Dedifferentiated amniotic fluid mesenchymal stem cell (primary cell): ENCODE measurements at regions not wholly inside any gene's neighbourhood (a gene's known extent, or its start where the extent isn't known, plus 50 kb on each side); places are given as distances from the start of the nearest gene placed in this dataset.
"Not testable (repeated sequence)": the region's sequence is repeated elsewhere in the genome, so short reads cannot be mapped to it uniquely, and the experiment has no call there.

Source experiments
- DNase-seq: peaks from one replicate; pipeline ENCODE4 v3.0.0-alpha.2; 2016; ENCODE audit errors: extremely low spot score

DNA sequence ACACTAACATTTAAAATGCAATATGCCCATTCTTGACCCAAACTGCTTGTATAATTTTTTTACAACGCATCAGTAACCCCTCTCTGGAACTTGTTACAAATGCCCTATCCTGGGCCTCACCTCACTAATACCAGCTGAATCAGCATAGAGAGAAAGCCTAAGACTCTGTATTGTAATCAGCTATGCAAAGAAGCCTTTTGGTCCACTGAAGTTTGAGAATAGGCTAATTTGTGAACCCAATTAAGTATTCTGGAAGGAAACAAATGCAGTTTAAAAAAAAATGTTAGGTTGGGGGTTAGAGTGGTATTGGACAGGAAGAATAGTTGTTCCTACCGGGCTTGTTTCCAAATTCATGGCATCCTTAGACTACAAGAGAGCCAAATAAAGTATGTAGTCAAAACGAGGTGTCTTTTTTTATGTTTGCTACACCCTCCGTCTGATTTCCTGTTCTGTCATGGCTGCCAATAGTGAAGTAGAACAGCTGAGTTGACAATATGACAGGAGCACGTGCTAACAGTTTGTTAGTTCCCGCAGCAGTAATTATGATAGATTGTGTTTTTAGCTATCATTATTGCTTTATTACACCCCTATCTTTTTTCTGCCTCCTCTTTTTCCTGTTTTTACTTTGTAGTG, 1048.7 kb upstream of the NUDT12 start:
- no peak for DNase-seq

DNA sequence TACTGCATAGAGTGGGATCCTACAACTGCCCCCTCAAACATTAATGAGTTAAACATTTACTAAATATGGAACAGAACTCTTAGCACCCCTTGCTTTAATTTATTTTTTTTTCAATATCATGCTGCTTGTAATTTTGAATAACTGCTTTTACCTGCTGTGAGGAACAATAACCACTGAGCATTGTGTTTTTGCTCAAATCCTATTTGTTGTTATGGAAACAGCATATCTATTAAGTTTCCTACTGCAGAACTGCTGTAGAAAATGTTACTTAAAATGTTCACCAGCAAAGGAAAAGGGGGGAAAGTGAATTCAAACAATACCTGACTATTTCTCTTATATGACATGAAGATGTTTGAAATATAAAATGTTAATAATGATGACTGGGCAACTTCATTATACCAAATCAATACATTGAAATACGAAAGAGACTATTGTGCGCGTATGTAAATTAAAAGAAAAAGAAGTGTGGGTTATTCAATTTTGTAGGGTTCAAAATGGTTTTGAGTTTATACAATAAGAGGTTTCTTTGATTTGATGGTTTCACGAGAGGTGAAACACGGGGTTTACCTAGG, 1043.8 kb upstream of the NUDT12 start:
- no peak for DNase-seq

DNA sequence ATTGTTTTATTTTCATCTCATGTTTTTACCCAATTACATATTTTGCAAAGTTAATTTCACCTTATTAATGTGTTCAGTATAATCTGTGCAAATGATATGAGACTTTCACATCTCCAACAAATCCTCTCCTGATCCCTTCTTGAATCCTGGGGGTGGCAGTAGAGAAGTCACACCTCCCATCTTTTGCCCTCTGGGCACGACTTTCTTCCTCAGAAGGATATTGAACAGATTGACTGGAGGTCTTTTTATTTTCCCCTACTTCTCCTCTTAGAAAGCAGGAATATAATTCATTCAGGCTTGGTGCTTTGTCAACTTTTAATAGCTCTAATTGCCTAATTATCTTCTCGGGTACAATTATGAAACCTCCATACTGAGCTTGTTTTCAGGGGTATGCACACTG, 1037.1 kb upstream of the NUDT12 start:
- DNase-seq, result no peak

DNA sequence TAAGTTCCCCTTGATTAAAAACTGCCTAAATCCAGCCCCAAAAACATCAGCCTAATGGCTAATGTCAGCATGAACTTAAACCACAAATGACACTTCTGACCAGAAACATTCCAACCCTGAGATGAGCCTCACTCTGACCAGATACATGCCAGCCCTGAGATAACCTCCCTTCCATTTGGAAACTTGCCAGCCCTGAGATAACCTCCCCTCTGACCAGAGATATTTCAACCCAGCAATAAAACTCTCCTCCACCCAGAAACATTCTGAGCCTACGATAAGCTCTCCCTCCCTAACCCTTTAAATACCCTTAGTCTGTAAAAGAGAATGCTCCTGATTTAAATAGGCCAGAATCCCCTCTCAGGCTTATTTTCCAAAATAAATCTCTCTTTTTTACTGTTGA, 1035.7 kb upstream of the NUDT12 start:
- DNase-seq, result no peak

DNA sequence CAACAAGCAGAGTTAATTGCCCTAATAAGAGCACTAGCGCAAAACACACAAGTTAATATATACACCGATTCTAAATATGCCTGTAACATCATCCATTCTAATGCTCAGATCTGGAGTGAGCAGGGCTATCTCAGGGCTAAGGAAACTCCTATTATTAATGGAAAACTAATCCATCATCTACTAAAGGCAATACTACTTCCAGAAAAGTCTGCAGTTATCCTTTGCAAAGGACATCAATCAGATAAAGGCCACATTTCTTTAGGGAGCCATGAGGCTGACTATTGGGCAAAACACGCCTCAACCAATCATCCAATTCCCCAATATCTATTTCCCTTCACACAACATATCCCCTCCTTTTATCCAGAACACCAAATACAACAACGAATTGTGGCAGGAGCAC, 1032.3 kb upstream of the NUDT12 start:
- DNase-seq, result no peak

DNA sequence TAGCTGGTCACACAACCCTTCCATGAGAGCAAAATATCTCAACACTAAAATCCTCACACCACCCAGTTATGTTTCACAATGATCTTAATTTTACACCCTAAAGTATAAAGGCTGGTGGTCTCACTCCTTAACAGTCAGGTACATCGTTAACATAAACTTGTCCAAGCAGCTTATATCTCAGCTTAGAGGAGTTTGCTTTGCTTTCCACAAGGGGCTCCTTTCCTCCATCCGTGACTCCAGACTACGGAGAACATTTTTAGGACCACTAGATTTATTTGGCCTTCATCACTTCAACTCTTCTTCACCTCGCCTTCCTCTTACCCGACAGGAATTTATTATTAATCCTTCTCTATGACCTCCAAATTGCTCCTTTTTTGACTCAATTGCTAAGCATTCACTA, 1014.1 kb upstream of the NUDT12 start:
- DNase-seq, result no peak

DNA sequence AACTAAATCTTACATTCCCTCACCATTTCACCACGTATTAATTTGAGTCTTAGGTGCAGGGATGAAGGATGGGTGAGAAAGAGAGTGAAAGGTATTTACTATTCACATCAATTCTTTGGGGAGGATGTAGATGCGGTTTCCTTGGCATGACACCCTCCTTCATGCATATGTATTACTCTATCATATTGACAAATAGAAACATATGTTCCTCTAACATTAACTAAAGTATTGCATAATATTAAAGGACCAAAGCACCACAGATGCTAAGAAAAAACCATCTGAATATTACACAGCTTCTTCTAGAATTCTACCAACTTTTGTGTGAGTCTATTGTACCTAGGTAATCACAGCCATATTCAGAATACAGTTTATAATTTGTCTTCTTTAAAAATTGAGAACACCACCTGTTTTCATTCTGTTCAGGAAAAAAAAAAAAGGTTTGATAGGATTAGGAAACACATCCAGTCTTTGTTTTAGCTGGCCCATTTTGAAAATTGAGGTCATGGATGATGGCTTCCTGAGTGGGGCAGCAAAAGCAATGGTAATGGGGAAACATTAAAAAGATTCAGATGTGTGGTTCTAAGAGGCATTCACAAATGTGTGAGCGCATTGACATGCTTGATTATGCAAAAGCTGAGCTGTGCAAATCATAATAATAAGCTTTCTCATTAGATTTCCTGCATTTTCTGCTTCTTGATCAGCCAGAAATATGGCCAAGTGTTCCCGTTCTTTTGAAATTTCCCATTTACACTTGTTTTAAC, 1011.5 kb upstream of the NUDT12 start:
- DNase-seq, result no peak

DNA sequence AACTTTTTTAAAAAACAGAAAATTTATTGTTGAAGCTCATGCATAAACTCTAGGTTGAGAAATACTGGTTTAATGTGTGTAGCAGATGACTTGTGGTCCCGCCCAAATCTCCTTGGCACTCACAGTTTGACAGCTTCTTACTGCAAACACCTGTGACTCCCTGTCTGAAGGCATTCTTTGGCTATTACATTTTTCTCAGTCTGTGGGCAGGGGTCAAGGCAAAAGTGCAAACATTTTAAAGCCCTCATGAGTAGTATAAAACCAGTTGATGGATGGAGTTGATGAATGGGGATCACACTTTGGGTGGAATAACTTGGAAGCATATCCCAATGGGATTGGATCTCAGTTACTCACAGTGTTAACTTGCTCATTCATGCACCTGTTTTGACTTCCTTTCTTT, 1007.0 kb upstream of the NUDT12 start:
- DNase-seq, result no peak

DNA sequence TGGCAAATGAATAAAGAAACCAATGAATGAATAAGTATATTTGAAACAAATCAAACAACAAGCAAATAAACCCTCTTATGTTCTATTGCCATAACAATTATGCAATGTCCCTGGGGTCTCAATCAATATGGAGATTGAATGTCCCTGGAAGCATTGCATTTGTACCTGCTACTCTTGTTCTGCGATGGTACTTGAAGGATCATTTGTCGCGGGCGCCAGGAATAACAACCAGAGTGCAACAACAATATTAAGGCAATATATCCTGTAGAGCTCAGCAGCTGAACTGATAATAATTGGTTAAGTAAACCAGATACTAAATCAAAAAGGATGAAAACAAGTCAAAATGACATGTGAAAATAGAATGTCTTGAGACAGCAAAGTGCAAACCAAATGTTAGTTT, 1001.9 kb upstream of the NUDT12 start:
- DNase-seq, result no peak

DNA sequence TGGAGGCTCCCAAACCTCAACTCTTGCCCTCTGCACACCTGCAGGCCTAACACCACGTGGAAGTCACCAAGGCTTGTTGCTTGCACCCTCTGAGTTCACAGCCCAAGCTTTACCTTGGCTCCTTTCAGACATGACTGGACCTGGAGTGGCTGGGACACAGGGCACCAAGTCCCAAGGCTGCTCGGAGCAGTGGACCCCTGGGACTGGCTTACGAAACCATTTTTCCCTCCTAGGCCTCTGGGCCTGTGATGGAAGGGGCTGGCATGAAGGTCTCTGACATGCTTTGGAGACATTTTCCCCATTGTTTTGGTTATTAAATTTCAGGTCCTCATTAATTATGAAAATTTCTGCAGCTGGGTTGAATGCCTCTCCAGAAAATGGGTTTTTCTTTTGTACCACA, 994.4 kb upstream of the NUDT12 start:
- no peak for DNase-seq

DNA sequence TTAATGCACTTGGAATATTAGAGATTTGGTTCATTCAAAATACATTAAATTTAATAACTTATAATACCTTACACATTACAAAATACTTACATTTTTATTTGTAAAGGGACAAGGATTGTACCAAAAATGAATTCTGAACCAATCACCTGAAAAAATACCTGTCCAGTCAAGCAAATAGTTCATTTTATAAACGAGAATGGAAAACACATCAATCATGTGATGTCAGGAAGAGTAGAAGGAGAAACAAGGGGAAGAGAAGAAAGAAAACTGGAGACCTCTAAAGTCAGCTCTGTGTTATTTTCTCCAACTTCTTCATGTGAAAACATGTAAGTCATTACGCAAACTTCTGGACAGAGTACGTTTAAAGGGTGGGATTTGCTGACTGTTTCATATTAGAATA, 989.0 kb upstream of the NUDT12 start:
- no peak for DNase-seq

DNA sequence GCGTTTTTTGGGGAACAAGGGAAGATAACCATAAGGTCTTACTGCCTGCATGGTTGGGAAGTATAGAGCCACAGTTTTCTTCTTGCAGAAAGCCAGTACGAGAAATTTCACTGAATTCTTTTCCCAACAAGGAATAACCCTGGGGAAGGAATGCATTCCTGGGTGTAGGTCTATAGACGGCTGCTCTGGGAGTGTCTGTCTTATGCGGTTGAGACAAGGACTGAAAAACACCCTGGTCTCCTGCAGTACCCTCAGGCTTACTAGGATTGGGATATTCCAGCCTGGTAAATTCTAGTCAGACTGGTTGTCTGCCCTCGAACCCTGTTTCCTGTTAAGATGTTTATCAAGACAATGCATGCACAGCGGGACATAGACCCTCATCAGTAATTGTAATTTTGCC, 984.3 kb upstream of the NUDT12 start:
- DNase-seq, result not testable (repeated sequence)

DNA sequence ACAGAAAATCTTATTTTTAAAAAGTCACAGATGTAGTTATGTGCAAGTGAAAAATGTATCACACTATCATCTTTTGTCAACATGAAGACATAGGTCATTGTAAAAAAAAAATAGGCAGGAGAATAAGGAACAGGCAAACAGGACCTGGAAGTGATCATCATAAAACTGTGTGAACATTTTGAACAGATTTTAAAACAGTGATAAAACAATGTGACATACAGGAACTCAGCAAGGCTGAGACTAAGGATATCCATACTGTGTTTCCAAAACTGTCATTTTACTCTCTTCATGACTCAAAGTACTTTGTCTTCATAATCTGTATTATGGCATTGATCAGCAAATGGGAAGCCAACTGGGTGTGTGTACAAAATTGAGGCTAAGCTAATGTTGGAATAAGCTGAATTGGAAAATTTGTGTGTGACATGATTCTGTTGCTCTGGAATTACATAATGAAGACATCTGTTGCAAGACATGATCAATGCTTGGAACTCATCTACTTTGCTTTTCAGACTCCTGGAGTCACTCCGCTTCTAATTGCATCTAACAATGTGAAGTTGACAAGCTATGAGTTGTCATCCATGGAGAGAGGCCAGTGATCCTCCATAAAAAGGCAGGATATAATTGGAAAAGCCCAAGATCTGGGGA, 978.7 kb upstream of the NUDT12 start:
- no peak for DNase-seq

DNA sequence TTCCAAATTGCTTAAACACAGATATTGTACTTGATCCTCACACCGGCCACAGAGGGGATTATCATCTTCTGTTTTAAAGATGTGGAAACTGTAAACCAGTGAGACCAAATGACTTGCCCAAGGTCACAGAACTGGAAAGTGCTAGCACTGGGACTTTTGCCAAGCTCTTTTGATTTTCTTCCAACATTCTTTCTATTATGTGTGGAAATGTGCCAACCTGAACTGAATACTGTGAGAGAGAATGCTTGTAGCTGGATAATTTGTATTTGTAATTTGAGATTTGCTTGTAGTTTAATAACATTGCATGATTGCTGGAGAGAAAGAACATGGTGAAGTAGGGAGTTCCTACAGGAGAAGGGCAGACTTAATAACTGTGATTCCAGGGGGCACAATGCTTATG, 977.9 kb upstream of the NUDT12 start:
- DNase-seq, result peak; percentile 80

DNA sequence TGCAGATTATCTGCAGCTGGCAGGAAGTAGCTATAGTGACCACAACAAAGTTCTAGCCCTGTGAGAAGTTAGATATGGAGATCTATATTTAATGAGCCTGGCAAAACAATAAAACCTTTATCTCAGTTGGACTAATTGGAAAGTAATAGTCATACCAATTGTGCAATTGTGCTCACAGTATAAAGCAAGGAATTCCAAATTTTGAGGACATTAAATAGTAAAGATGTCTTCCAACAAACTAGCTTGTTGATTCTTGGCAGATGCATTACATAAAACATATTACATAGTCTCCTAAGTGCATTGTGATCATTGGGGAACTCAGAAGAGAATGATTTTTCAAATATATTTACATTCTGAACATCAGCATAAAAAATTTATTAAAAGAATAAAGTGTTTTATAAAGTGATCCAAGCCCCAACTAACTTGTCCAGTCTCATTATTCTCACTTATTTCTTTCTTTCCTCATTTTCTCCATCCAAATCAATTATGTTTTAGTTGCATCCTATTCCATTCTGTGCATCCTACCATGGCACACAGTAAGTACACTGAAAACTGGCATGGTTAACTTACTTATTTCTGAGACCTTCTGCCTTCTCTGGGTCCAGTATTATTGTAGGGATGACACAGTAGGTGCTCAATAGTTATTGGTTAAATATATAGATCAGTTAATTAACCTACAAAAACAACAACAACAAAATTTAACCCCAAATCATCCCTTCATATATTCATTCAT, 977.2 kb upstream of the NUDT12 start:
- DNase-seq, result no peak

DNA sequence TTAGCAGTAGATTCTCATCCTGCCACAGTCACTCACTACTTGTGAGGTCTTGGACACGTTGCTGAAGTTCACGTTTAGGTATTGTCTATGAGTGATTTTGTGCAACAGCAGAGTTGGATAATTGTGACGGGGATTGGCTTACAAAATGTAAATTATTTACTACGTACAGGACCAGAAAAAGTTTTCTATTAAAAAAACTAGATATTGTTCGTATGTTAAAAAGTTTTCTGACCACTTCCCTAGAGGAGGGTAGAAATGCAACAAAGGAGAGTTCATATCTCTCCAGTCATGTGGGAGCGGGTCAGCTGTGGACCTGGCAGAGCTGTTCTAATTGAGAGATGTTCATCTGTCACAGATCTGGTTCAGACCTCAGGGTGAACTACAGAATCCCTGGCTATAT, 976.1 kb upstream of the NUDT12 start:
- no peak for DNase-seq

DNA sequence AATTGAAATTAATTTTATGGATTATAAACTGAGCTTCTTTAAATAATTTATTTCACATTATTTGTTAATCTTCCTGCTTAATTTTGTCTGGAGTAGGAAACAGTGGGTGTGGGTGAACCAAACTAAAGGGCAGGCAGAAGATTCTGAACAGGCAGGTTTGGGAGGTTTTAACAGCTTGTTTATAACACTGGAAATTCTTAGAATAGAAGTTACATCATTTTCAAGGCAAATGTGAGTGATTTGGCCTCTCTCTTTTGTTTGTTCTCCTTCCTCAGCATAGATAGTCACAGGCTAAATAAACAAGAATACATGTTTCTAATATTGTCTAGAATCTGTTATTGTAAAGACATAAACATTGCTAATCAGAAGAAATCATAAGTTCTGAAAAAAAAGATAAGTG, 970.9 kb upstream of the NUDT12 start:
- no peak for DNase-seq

DNA sequence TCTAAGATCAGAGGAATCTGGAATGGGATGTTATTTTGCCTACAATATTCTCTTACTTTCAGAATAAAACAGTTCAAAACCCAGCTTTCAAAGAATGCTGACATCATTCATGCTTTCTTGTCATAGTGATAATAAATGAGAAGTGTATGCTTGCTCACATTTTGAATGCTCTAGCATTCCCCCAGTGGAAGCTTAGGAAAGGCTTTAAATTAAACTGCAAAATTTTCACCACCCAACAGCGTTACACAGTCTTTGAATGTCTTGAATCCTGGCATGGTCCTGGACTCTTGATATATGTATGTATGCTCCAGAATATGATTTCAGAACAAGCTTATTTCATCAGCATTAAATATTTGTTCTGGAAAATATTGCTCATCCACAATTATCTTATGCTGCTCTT, 964.3 kb upstream of the NUDT12 start:
- DNase-seq, result no peak

DNA sequence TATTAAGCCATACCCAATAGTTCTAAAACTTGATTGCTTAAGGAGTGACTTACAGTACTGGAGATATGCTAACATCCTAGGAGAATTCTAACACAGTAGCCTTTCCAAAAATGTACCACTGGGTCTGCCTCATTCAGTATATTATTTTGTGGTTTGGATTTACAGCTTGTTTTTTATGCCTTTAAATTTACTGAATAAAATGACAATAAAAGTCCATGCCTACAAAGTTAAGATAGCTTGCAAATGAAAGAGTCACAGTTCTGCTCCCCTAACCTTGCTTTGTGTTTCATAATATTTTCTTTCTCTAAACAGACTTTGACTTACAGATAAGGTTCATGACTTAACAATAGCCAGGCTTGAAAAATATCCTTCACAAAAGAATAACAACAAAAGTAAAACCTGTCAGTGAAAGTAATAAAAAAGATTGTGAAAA, 951.1 kb upstream of the NUDT12 start:
- DNase-seq, result no peak

DNA sequence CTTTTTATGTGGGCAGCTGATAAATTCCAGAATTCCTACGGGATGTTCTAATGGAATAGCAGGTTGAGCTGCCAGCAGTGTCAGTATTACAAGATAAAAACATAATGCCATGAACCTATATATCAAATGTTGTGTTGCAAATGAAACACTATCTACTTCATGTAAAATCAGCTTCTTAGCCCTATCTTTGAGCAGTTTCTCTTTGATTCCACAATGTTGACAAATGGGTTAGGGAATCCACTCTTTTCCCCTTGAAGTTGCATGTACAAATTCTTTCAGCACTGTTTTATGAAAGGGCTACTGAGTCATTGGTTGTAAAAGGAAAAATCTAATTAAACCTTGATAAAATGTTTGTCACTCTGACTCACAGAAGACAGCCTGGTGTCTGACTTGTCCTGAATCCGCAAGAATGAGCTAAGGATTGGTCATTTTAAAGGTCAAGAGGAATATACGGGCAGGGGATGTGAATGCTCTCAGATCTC, 950.6 kb upstream of the NUDT12 start:
- DNase-seq, result no peak

DNA sequence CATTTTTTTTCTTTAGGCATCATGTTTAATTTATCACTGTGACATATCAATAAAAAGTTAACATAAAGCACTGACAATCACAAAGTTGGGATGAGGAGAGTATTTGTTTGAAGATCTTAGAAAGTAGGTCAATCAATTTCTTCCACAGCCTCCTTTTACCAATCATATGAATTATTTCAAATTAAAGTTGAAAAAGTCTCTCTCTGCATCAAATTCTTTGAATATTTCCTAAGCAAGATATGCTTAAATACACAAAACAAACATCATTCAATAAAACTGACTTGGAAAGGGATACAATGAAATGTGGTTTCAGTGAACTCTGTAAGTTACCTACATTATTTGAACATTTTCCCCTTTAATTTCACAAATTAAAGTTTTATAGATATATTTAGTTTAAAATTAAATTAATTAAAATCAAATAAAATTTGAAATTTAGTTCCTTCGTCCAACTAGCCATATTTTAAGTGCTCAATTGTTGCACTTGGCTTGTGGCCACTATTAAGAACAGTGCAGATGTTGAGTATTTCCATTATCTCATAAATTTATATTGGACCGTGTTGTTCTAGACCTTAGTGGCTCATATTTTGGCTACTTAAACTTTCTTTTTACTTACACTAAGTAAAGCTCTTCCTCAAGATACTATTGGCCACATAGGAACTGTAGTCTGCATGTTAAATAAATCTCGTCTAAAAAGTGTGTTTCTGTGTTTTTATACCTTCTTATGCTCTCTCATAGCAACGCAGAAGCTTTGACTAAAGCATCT, 949.7 kb upstream of the NUDT12 start:
- DNase-seq, result peak; percentile 31
